GM12874 (cell line): ENCODE measurements at regions not wholly inside any gene's neighbourhood (a gene's known extent, or its start where the extent isn't known, plus 50 kb on each side); places are given as distances from the start of the nearest gene placed in this dataset.

Experiments
- CTCF ChIP-seq: IDR thresholded peaks from 2 replicates; pipeline ENCODE4 v1.5.1; 2011; ENCODE audit warnings: low read depth, mild to moderate bottlenecking, control low read depth, low read length, moderate library complexity; ENCODE audit not compliant: insufficient read depth

GRCh38 chr14:40213701-40214100 is 781.5 kb upstream of the FBXO33 start:
- no peak for TF ChIP-seq CTCF

GRCh38 chr14:40204441-40205175 is 772.4 kb upstream of the FBXO33 start:
- no peak for TF ChIP-seq CTCF

- no peak for TF ChIP-seq CTCF
Measured at GRCh38 chr14:40199101-40199500, 766.9 kb upstream of the FBXO33 start.

- TF ChIP-seq CTCF, result no peak
Measured at GRCh38 chr14:40197344-40197743, 765.1 kb upstream of the FBXO33 start.

GRCh38 chr14:40188006-40188405 is 755.8 kb upstream of the FBXO33 start:
- no peak for TF ChIP-seq CTCF

- no peak for TF ChIP-seq CTCF
Measured at GRCh38 chr14:40164083-40164482, 731.9 kb upstream of the FBXO33 start.

- no peak for TF ChIP-seq CTCF
Measured at GRCh38 chr14:40139657-40140056, 707.4 kb upstream of the FBXO33 start.
